Breast epithelium (tissue), 4 donors: ENCODE measurements at regions not wholly inside any gene's neighbourhood (a gene's known extent, or its start where the extent isn't known, plus 50 kb on each side); places are given as distances from the start of the nearest gene placed in this dataset.

Experiments
- DNase-seq, 2 donors: peaks; one replicate each; pipeline ENCODE4 v3.0.0-alpha.2; 2019; ENCODE audit warnings: low spot score in 2 of 2
- H3K27ac ChIP-seq, 2 donors: fragments of 200-600 bp; sonication (generic) in 1 of 2; one replicate each; pipeline ENCODE4 v1.5.1; 2016 to 2019; ENCODE audit warnings: mild to moderate bottlenecking in 1 of 2
- H3K27me3 ChIP-seq, 2 donors: fragments of 200-600 bp; sonication (generic) in 1 of 2; one replicate each; pipeline versions ENCODE4 v1.5.1 to v1.6.0; 2017 to 2019; ENCODE audit warnings: control low read depth in 1 of 2, mild to moderate bottlenecking in 1 of 2
- H3K36me3 ChIP-seq: fragments of 200-600 bp; one replicate; pipeline ENCODE4 v1.5.1; 2019
- H3K4me1 ChIP-seq, 2 donors: fragments of 200-600 bp; sonication (generic); one replicate each; pipeline ENCODE4 v1.5.1; 2016 to 2019; ENCODE audit warnings: control low read depth in 1 of 2
- H3K4me3 ChIP-seq, 3 donors: fragments of 200-600 bp; sonication (generic); 1 replicate in 2 of 3; 2 replicates in 1 of 3; pipeline ENCODE4 v1.5.1; 2016 to 2019; ENCODE audit warnings: mild to moderate bottlenecking in 3 of 3, moderate library complexity in 2 of 3
- H3K9me3 ChIP-seq, 2 donors: fragments of 200-600 bp; sonication (generic) in 1 of 2; one replicate each; pipeline ENCODE4 v1.5.1; 2016 to 2019; ENCODE audit warnings: control low read depth in 1 of 2
- POLR2A ChIP-seq: fragments of 450-650 bp; IDR thresholded peaks from one replicate; pipeline ENCODE4 v1.6.1; 2016; ENCODE audit warnings: antibody characterized with exemption, mild to moderate bottlenecking, moderate library complexity
- POLR2AphosphoS5 ChIP-seq, 3 donors: sonication (generic); formaldehyde crosslinking; IDR thresholded peaks; one replicate each; pipeline ENCODE4 v1.6.1; 2017; ENCODE audit warnings: antibody characterized with exemption in 3 of 3
- intact Hi-C: fragments of 100-400 bp; cut with DNase I; formaldehyde crosslinking; loops from one replicate; pipeline ENCODE4 v1.15.1; 2023; ENCODE audit warnings: low total_unique reads
- TF ChIP-seq, protein P1 (sequence below), 3 donors: fragments of 450-650 bp; IDR thresholded peaks; one replicate each; pipeline ENCODE4 v1.5.1; 2016 to 2017; ENCODE audit warnings: antibody characterized with exemption in 3 of 3, mild to moderate bottlenecking in 3 of 3, moderate library complexity in 3 of 3

DNA sequence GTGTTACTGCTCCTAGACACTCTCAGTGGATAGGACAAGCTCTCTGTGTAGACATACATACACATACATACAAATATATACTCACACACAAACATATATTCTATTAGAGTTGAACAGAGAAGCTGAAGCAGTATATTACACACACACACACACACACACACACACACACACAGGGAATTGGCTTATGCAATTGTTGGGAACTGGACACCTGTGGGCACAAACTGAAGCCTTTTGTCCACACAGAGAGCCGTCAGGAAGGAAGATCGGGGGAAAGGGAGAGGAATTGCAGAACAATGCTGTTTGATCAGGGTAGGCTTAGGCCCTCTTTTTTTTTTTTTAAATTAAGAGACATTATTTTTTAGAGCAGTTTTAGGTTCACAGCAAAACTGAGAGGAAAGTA is 180.7 kb upstream of the DDHD1 start:
- Histone ChIP-seq H3K36me3 (no peaks in the 10 kb centered on the region), H3K9me3 (no peaks in the 10 kb centered on the region), H3K4me1 (no peaks in the 10 kb centered on the region), H3K27me3 (no peaks in the 10 kb centered on the region), H3K27ac (no peak overlapping the region), H3K4me3 (no peak overlapping the region)
- no peak for DNase-seq
- TF ChIP-seq POLR2AphosphoS5 (IDR thresholded peaks at IDR 0.05), result no peak
- TF ChIP-seq POLR2A, result no peak
- TF ChIP-seq, protein P1, sequence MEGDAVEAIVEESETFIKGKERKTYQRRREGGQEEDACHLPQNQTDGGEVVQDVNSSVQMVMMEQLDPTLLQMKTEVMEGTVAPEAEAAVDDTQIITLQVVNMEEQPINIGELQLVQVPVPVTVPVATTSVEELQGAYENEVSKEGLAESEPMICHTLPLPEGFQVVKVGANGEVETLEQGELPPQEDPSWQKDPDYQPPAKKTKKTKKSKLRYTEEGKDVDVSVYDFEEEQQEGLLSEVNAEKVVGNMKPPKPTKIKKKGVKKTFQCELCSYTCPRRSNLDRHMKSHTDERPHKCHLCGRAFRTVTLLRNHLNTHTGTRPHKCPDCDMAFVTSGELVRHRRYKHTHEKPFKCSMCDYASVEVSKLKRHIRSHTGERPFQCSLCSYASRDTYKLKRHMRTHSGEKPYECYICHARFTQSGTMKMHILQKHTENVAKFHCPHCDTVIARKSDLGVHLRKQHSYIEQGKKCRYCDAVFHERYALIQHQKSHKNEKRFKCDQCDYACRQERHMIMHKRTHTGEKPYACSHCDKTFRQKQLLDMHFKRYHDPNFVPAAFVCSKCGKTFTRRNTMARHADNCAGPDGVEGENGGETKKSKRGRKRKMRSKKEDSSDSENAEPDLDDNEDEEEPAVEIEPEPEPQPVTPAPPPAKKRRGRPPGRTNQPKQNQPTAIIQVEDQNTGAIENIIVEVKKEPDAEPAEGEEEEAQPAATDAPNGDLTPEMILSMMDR (IDR thresholded peaks at IDR 0.05), result no peak
- intact Hi-C loops, result no loop called here

DNA sequence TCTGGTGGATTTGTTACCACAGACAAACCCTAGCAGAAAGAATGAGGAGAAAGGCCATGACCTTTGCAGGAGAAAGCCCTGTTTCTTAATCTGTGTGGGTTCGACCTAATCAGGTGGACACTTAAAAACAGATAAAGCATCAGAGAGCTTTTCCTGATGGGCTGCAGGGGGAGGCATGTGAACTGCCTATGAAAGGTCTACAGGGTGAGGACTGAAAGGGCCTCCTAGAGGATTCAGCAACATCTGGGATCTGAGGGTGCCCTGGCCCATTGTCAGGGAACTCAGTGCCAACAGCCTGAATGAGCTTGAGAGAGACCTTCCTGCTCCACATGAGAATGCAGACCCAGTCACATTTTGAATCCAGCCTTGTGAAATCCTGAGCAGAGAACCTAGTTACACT is 178.8 kb upstream of the DDHD1 start:
- Histone ChIP-seq H3K4me3 (no peak overlapping the region), H3K9me3 (no peaks in the 10 kb centered on the region), H3K27ac (no peak overlapping the region), H3K36me3 (no peaks in the 10 kb centered on the region), H3K4me1 (no peaks in the 10 kb centered on the region), H3K27me3 (no peaks in the 10 kb centered on the region)
- TF ChIP-seq, protein P1 (IDR thresholded peaks at IDR 0.05), result no peak
- TF ChIP-seq POLR2A (no peak), POLR2AphosphoS5 (IDR thresholded peaks at IDR 0.05) (no peak)
- no peak for DNase-seq
- intact Hi-C loops, result no loop called here

DNA sequence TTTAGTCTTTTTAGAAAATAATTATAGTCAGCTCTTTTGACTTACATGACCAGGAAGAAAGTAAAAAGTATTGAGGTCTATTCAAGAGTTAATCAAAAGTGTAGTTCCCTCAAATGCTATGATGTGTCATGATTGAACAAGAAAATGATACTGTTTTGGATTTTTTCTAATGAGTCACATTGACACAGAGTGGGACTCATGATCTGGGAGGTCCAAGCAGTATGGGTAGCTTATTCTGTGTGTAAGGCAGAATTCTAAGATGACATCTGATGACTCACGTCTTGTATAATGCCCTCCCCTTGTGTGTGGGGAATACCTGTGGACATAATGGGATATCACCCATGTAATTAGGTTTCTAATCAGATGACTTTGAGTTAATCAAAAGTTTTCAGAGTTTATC is 178.1 kb upstream of the DDHD1 start:
- Histone ChIP-seq H3K36me3 (no peaks in the 10 kb centered on the region), H3K4me3 (no peak overlapping the region), H3K27ac (no peak overlapping the region), H3K4me1 (no peaks in the 10 kb centered on the region), H3K27me3 (no peaks in the 10 kb centered on the region), H3K9me3 (no peaks in the 10 kb centered on the region)
- intact Hi-C loops, result no loop called here
- no peak for TF ChIP-seq POLR2A
- TF ChIP-seq, protein P1 (IDR thresholded peaks at IDR 0.05), result no peak
- TF ChIP-seq POLR2AphosphoS5 (IDR thresholded peaks at IDR 0.05), result no peak
- no peak for DNase-seq

DNA sequence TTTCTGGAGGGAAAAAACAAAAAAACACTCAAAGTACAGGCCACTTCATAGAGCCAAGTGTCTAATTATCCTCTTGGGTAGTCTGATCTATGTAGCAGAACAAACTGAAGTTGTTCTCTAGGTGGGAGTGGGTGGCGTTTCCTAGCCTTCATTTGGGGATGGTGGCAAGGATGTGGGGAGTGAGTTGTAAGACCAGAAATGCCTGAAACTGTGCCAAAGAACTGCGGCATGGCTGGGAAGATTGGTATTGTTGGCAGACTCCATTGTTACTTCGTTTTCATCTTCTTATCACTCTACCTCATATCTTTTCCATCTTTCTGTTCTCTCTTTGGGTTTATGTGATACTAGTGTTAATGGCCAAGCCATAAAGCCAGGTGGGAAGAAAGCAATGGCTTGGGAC is 177.3 kb upstream of the DDHD1 start:
- intact Hi-C loops, result no loop called here
- DNase-seq, result no peak

DNA sequence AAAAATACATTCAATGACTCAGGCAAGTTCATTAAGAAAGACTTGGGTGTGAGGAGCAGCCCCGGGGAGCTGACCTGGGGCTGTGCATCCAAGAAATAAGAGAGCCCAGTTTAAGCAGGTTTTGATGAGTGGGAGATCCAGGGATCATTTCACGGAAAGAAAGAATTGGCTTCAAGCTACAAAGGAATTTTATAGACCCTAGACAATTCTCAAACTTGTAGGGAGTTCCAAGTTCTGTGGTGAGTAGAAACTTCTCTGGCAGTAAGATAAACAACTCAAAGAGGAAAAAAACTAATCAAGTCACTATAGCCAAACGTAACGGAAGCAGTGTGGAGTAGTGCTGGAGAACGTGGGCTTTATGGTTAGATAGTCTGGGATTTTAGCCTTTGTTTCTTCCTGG is 175.7 kb upstream of the DDHD1 start:
- DNase-seq, result no peak
- Histone ChIP-seq H3K36me3 (no peaks in the 10 kb centered on the region), H3K4me3 (no peak overlapping the region), H3K9me3 (no peaks in the 10 kb centered on the region), H3K27me3 (no peaks in the 10 kb centered on the region), H3K27ac (peak overlapping the region in 1 of 2 donors; percentile 53), H3K4me1 (no peaks in the 10 kb centered on the region)
- intact Hi-C loops, result no loop called here
- TF ChIP-seq POLR2AphosphoS5 (IDR thresholded peaks at IDR 0.05) (no peak), POLR2A (no peak)
- TF ChIP-seq, protein P1 (IDR thresholded peaks at IDR 0.05), result no peak

More for the DNA sequence above, 177.3 kb upstream of the DDHD1 start:
- Histone ChIP-seq H3K27ac (no peak overlapping the region), H3K4me1 (no peaks in the 10 kb centered on the region), H3K4me3 (no peak overlapping the region), H3K27me3 (no peaks in the 10 kb centered on the region), H3K9me3 (no peaks in the 10 kb centered on the region), H3K36me3 (no peaks in the 10 kb centered on the region)
- TF ChIP-seq POLR2AphosphoS5 (IDR thresholded peaks at IDR 0.05), result no peak
- TF ChIP-seq POLR2A, result no peak
- TF ChIP-seq, protein P1 (IDR thresholded peaks at IDR 0.05), result no peak
